Testis (tissue), 2 donors: ENCODE measurements at regions not wholly inside any gene's neighbourhood (a gene's known extent, or its start where the extent isn't known, plus 50 kb on each side); places are given as distances from the start of the nearest gene placed in this dataset.

Source experiments
- DNase-seq: peaks from one replicate; pipeline ENCODE4 v3.0.0-alpha.2; 2019
- H3K27ac ChIP-seq, 2 donors: fragments of 200-600 bp; sonication (generic); one replicate each; pipeline ENCODE4 v1.5.1; 2019
- H3K27me3 ChIP-seq: fragments of 200-600 bp; sonication (generic); one replicate; pipeline ENCODE4 v1.5.1; 2019
- H3K36me3 ChIP-seq: fragments of 200-600 bp; sonication (generic); one replicate; pipeline ENCODE4 v1.5.1; 2017; ENCODE audit warnings: low read depth; ENCODE audit errors: missing control alignments
- H3K4me1 ChIP-seq: fragments of 200-600 bp; sonication (generic); one replicate; pipeline ENCODE4 v1.5.1; 2019
- H3K4me3 ChIP-seq, 2 donors: fragments of 200-600 bp; sonication (generic); one replicate each; pipeline ENCODE4 v1.5.1; 2017 to 2019
- H3K9me3 ChIP-seq: fragments of 200-600 bp; sonication (generic); one replicate; pipeline ENCODE4 v1.5.1; 2017
- CTCF ChIP-seq, 3 experiments: fragments of 450-650 bp in 2 of 3; fragments of 200-600 bp in 1 of 3; sonication (generic) in 1 of 3; IDR thresholded peaks; one replicate each; pipeline ENCODE4 v1.5.1; 2016 to 2019; ENCODE audit warnings: antibody characterized with exemption in 3 of 3, mild to moderate bottlenecking in 2 of 3, moderate library complexity in 1 of 3
- POLR2A ChIP-seq: fragments of 450-650 bp; IDR thresholded peaks from one replicate; pipeline ENCODE4 v1.6.1; 2017; ENCODE audit warnings: antibody characterized with exemption, mild to moderate bottlenecking, moderate library complexity
- WGBS, 2 donors: methylation state at CpG; one replicate each; pipeline ENCODE4 v1.1.5; 2018; 5-methylcytosine and 5-hydroxymethylcytosine counted together
- intact Hi-C: fragments of 100-400 bp; cut with DNase I; formaldehyde crosslinking; loops from one replicate; pipeline ENCODE4 v1.15.1; 2023; ENCODE audit warnings: low total_unique reads

GRCh38 chr15:62981071-62981470 is 61.5 kb upstream of the TPM1 start:
- WGBS, 2 donors = 60 to 74% methylated on average over 3 of the region's 3 CpGs

GRCh38 chr15:62983956-62984355 is 58.6 kb upstream of the TPM1 start:
- WGBS, 2 donors = 70 to 77% methylated on average over 8 of the region's 8 CpGs
- Histone ChIP-seq H3K36me3 (no peaks in the 10 kb centered on the region), H3K27ac (no peak overlapping the region), H3K4me3 (no peak overlapping the region), H3K9me3 (no peaks in the 10 kb centered on the region), H3K27me3 (no peaks in the 10 kb centered on the region), H3K4me1 (no peaks in the 10 kb centered on the region)
- peak; percentile 29 for DNase-seq
- TF ChIP-seq CTCF (IDR thresholded peaks at IDR 0.05) = no peak
- TF ChIP-seq POLR2A = no peak
- intact Hi-C loops = no loop called here

More at GRCh38 chr15:62981071-62981470, 61.5 kb upstream of the TPM1 start:
- intact Hi-C loops = no loop called here
- DNase-seq = no peak
- H3K36me3 ChIP-seq = no peaks in the 10 kb centered on the region
- TF ChIP-seq POLR2A (no peak), CTCF (IDR thresholded peaks at IDR 0.05) (no peak)
- H3K27ac ChIP-seq = no peak overlapping the region
- no peaks in the 10 kb centered on the region for H3K27me3 ChIP-seq
- no peaks in the 10 kb centered on the region for H3K9me3 ChIP-seq
- H3K4me3 ChIP-seq = no peak overlapping the region
- H3K4me1 ChIP-seq = no peaks in the 10 kb centered on the region

- Histone ChIP-seq H3K36me3 (no peaks in the 10 kb centered on the region), H3K4me1 (no peaks in the 10 kb centered on the region), H3K4me3 (no peak overlapping the region), H3K27ac (no peak overlapping the region), H3K9me3 (no peaks in the 10 kb centered on the region), H3K27me3 (no peaks in the 10 kb centered on the region)
- intact Hi-C loops = no loop called here
- DNase-seq = no peak
- 81% methylated on average over 6 of the region's 6 CpGs for WGBS, 2 donors
- no peak for TF ChIP-seq POLR2A
Measured at GRCh38 chr15:62985768-62986167, 56.8 kb upstream of the TPM1 start.

GRCh38 chr15:62986948-62987347 is 55.6 kb upstream of the TPM1 start:
- Histone ChIP-seq H3K9me3 (no peaks in the 10 kb centered on the region), H3K27ac (no peak overlapping the region), H3K27me3 (no peaks in the 10 kb centered on the region), H3K36me3 (no peaks in the 10 kb centered on the region), H3K4me1 (no peaks in the 10 kb centered on the region), H3K4me3 (no peak overlapping the region)
- WGBS, 2 donors = 93 to 96% methylated on average over 5 to 7 of the region's 7 CpGs
- no peak for DNase-seq
- intact Hi-C loops = no loop called here
- TF ChIP-seq CTCF (IDR thresholded peaks at IDR 0.05) (no peak), POLR2A (no peak)

GRCh38 chr15:62988701-62989100 is 53.8 kb upstream of the TPM1 start:
- H3K27me3 ChIP-seq = no peaks in the 10 kb centered on the region
- H3K36me3 ChIP-seq = no peaks in the 10 kb centered on the region
- no peak for TF ChIP-seq CTCF (IDR thresholded peaks at IDR 0.05)
- TF ChIP-seq POLR2A = no peak
- H3K9me3 ChIP-seq = no peaks in the 10 kb centered on the region
- no peak overlapping the region for H3K4me3 ChIP-seq
- 91 to 97% methylated on average over 7 of the region's 7 CpGs for WGBS, 2 donors
- H3K4me1 ChIP-seq = no peaks in the 10 kb centered on the region
- intact Hi-C loops = no loop called here
- H3K27ac ChIP-seq = no peak overlapping the region
- DNase-seq = no peak
